ENCODE measurements at regions not wholly inside any gene's neighbourhood (a gene's known extent, or its start where the extent isn't known, plus 50 kb on each side); places are given as distances from the start of the nearest gene placed in this dataset.

- TF ChIP-seq CTCF (IDR thresholded peaks at IDR 0.05; ENCODE audit: insufficient read depth, low read length) (no peak), POLR2AphosphoS5 (IDR thresholded peaks at IDR 0.05; ENCODE audit: low read depth) (no peak)
These were observed 51.6 kb upstream of the CRY1 start for GRCh38 chr12:107144990-107145389.

Measured in HL-60 (cell line).